Right atrium auricular region (tissue), 2 donors: ENCODE measurements at regions not wholly inside any gene's neighbourhood (a gene's known extent, or its start where the extent isn't known, plus 50 kb on each side); places are given as distances from the start of the nearest gene placed in this dataset.
"Not testable (repeated sequence)": the region's sequence is repeated elsewhere in the genome, so short reads cannot be mapped to it uniquely, and the experiment has no call there.

Experiments
- DNase-seq: peaks from one replicate; pipeline ENCODE4 v3.0.0-alpha.2; 2019; ENCODE audit warnings: low spot score
- H3K27ac ChIP-seq, 2 donors: fragments of 200-600 bp; sonication (generic); 1 replicate in 1 of 2; 2 replicates in 1 of 2; pipeline ENCODE4 v1.5.1; 2016 to 2019
- H3K27me3 ChIP-seq, 2 donors: fragments of 200-600 bp; sonication (generic); one replicate each; pipeline versions ENCODE4 v1.5.1 to v1.6.0; 2017 to 2019
- H3K36me3 ChIP-seq: fragments of 200-600 bp; sonication (generic); one replicate; pipeline ENCODE4 v1.5.1; 2016
- H3K4me1 ChIP-seq, 2 donors: fragments of 200-600 bp; sonication (generic); one replicate each; pipeline versions ENCODE4 v1.5.1 to v1.6.0; 2017 to 2019
- H3K4me3 ChIP-seq, 2 donors: fragments of 200-600 bp; sonication (generic); 1 replicate in 1 of 2; 2 replicates in 1 of 2; pipeline ENCODE4 v1.5.1; 2017 to 2019; ENCODE audit warnings: mild to moderate bottlenecking in 1 of 2, moderate library complexity in 1 of 2
- H3K9me3 ChIP-seq, 2 donors: fragments of 200-600 bp; sonication (generic); one replicate each; pipeline ENCODE4 v1.5.1; 2019
- CTCF ChIP-seq, 2 donors: fragments of 200-600 bp; sonication (generic); IDR thresholded peaks; one replicate each; pipeline ENCODE4 v1.5.1; 2019; ENCODE audit warnings: antibody characterized with exemption in 2 of 2

- DNase-seq: no peak
- H3K4me1 ChIP-seq: no peaks in the 10 kb centered on the region
- no peaks in the 10 kb centered on the region for H3K27me3 ChIP-seq
- no peak overlapping the region for H3K4me3 ChIP-seq
- no peak overlapping the region for H3K27ac ChIP-seq
- no peak for TF ChIP-seq CTCF (IDR thresholded peaks at IDR 0.05)
- H3K36me3 ChIP-seq: no peaks in the 10 kb centered on the region
- H3K9me3 ChIP-seq: no peaks in the 10 kb centered on the region
Measured at GRCh38 chr10:55174419-55174818, 373.4 kb upstream of the PCDH15 start.

GRCh38 chr10:55169493-55169892 is 368.5 kb upstream of the PCDH15 start:
- Histone ChIP-seq H3K9me3 (no peaks in the 10 kb centered on the region), H3K27ac (no peak overlapping the region), H3K4me3 (no peak overlapping the region), H3K27me3 (no peaks in the 10 kb centered on the region), H3K36me3 (no peaks in the 10 kb centered on the region), H3K4me1 (no peaks in the 10 kb centered on the region)
- no peak for TF ChIP-seq CTCF (IDR thresholded peaks at IDR 0.05)
- no peak for DNase-seq

GRCh38 chr10:55168343-55168742 is 367.3 kb upstream of the PCDH15 start:
- H3K4me3 ChIP-seq: no peak overlapping the region
- H3K27me3 ChIP-seq: no peaks in the 10 kb centered on the region
- no peak overlapping the region for H3K27ac ChIP-seq
- no peaks in the 10 kb centered on the region for H3K36me3 ChIP-seq
- TF ChIP-seq CTCF (IDR thresholded peaks at IDR 0.05): no peak
- no peaks in the 10 kb centered on the region for H3K4me1 ChIP-seq
- no peaks in the 10 kb centered on the region for H3K9me3 ChIP-seq
- no peak for DNase-seq

- Histone ChIP-seq H3K36me3 (no peaks in the 10 kb centered on the region), H3K27ac (no peak overlapping the region), H3K27me3 (no peaks in the 10 kb centered on the region), H3K4me3 (no peak overlapping the region), H3K9me3 (no peaks in the 10 kb centered on the region), H3K4me1 (no peaks in the 10 kb centered on the region)
- no peak for TF ChIP-seq CTCF (IDR thresholded peaks at IDR 0.05)
- no peak for DNase-seq
Measured at GRCh38 chr10:55163388-55163979, 362.5 kb upstream of the PCDH15 start.

- not testable (repeated sequence) for H3K27me3 ChIP-seq, H3K9me3 ChIP-seq, H3K36me3 ChIP-seq
Measured at GRCh38 chr10:55162321-55162720, 361.3 kb upstream of the PCDH15 start.

GRCh38 chr10:55160655-55161283 is 359.7 kb upstream of the PCDH15 start:
- no peaks in the 10 kb centered on the region for H3K4me1 ChIP-seq
- no peak overlapping the region for H3K4me3 ChIP-seq
- no peaks in the 10 kb centered on the region for H3K36me3 ChIP-seq
- no peaks in the 10 kb centered on the region for H3K9me3 ChIP-seq
- TF ChIP-seq CTCF (IDR thresholded peaks at IDR 0.05): no peak
- no peaks in the 10 kb centered on the region for H3K27me3 ChIP-seq
- no peak overlapping the region for H3K27ac ChIP-seq
- no peak for DNase-seq

More at GRCh38 chr10:55162321-55162720, 361.3 kb upstream of the PCDH15 start:
- not testable (repeated sequence) for H3K27ac ChIP-seq, DNase-seq, H3K4me1 ChIP-seq, H3K4me3 ChIP-seq
